HG02884 (cell line): ENCODE measurements at regions not wholly inside any gene's neighbourhood (a gene's known extent, or its start where the extent isn't known, plus 50 kb on each side); places are given as distances from the start of the nearest gene placed in this dataset.

Experiments used
- ATAC-seq: cut with Tn5 transposase; IDR thresholded peaks from one replicate; pipeline ENCODE4 v1.9.1; 2021; ENCODE audit warnings: mild to moderate bottlenecking, moderate library complexity; ENCODE audit not compliant: unreplicated experiment

DNA sequence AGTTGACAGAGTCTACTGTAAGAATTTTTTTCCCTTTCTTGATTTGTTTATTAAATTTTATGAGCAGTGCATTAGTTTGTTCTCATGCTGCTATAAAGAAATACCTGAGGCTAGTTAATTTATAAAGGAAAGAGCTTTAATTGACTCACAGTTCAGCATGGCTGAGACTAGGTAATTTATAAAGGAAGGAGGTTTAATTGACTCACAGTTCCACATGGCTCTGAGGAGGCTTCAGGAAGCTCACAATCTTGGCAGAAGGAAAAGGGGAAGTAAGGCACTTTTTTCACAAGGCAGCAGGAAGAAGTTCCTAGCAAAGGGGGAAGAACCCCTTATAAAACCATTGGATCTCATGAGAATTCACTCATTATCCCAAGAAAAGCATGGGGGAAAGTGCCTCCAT, 191.4 kb upstream of the VRK2 start:
- ATAC-seq, result no peak

- no peak for ATAC-seq
These were observed 186.9 kb upstream of the VRK2 start for GRCh38 chr2:57859755-57860154.

DNA sequence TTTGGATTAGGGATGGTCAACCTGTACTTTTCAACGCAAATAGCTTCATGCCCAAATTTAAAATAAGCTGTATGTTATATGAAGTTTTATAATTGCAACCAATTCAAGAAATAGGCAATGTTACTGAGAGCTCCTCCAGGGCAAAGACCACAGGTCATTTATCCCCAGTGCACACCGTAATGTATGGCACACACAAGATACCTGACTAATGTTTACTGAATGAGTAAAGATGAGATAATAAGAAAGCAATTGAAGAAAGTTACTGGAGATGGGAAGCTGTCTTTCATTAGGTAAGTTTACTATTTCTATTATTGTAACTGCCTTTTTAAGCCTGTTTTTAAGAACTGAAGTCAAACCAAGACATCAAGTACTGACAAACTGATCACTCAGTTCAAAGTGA, 184.5 kb upstream of the VRK2 start:
- no peak for ATAC-seq

GRCh38 chr2:57862727-57863126, 183.9 kb upstream of the VRK2 start:
- ATAC-seq, result no peak

- no peak for ATAC-seq
These were observed 181.7 kb upstream of the VRK2 start for GRCh38 chr2:57864926-57865325.

- no peak for ATAC-seq
These were observed 178.9 kb upstream of the VRK2 start for GRCh38 chr2:57867730-57868129.

GRCh38 chr2:57868619-57869139, 177.9 kb upstream of the VRK2 start:
- ATAC-seq, result no peak

- ATAC-seq, result no peak
These were observed 176.8 kb upstream of the VRK2 start for GRCh38 chr2:57869758-57870344.

DNA sequence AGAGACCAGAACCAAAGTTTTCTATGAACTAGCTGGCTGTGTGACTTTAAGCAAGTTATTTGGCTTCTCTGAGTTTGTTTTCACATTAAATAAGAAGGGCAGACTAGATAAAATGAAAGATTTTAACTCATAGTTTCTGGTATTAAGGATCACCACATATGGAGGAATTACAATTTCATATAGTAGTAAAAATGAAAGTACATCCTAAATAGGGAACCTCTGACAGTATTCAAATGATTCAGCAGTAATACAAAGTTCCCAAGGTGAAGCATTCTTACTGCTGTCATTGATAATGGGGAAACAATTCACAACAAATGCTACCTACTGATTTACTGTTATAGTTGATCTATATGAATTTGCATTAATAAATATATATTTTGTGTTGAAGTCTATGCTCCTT, 170.3 kb upstream of the VRK2 start:
- ATAC-seq, result peak; percentile 71

- ATAC-seq, result no peak
These were observed 168.8 kb upstream of the VRK2 start for GRCh38 chr2:57877811-57878170.

- ATAC-seq, result no peak
These were observed 168.3 kb upstream of the VRK2 start for GRCh38 chr2:57878171-57878865.

GRCh38 chr2:57878866-57879210, 167.8 kb upstream of the VRK2 start:
- no peak for ATAC-seq

DNA sequence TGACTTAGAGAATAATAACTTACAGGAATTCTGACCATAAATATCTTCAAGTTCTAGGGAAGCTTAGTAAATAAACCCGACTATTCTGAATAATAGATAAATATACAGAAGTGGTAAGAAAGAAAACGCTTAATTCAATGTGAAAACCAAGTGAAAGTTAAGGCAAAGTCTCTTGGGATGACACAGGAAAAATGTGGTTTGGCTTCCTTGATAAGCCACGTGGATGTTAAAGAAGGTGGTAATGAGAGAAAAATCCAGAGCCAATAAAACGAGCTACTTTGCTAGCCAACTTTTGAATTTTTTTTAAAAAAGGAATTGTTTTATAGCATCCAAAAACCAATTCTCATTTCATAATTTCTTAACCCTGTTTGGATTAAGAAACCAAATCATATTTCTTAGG, 166.2 kb upstream of the VRK2 start:
- no peak for ATAC-seq

- no peak for ATAC-seq
These were observed 165.6 kb upstream of the VRK2 start for GRCh38 chr2:57880967-57881366.

- no peak for ATAC-seq
These were observed 164.4 kb upstream of the VRK2 start for GRCh38 chr2:57881998-57882888.

- ATAC-seq, result no peak
These were observed 163.6 kb upstream of the VRK2 start for GRCh38 chr2:57882895-57883515.

GRCh38 chr2:57884281-57884680, 162.3 kb upstream of the VRK2 start:
- no peak for ATAC-seq

- no peak for ATAC-seq
These were observed 160.9 kb upstream of the VRK2 start for GRCh38 chr2:57885742-57886141.

DNA sequence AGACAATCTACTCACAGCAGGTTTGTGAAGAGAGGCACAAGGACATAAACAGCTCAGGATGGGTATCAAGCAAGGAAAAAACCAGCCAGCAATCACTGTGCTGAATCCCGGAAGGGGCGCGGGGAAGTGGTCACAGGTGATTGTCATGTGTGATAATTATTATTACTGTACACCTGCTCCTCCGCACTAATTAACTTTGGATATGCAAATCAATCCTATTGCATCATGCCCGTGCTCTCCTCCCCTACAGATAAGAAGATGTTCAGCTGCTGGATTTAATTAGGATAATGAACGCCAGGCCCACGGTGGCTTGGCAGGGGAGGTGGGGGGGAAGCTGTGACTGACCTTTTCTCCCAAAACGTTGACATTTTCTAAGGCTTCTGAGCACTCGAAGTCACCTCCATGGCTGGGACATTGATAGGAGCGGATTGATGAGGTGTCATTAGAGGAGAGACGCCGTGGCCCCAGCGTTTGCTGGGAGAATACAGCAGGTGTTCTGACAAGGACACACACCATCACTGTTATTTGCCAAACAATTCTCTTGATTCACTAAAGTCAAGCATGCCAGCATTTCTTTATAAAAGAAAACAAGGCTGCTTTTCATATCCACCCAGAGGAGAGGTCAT, 160.3 kb upstream of the VRK2 start:
- no peak for ATAC-seq

DNA sequence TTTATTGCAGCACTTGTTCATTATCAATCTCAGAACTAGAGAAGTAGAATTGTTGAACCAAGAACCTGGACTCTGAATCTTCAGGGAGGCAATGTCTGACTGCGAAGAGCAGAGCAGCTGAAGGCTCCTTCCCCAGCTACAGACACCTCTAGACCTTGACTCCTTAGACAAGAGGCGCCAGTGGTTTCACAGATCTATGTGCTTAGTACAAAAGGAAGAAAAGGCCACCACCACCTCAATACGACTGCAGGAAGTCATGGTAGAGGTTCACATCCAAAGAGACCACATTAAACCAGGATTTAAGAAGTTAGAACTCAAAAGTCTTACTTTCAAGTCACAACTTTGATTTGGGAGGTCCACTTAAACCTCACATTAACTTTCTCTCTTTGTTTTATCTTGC, 158.1 kb upstream of the VRK2 start:
- ATAC-seq, result no peak

GRCh38 chr2:57890464-57890863, 156.1 kb upstream of the VRK2 start:
- ATAC-seq, result peak; percentile 40
